Activated CD4-positive, CD25-positive, alpha-beta regulatory T cell treated with anti-CD3 and anti-CD28 coated beads, Interleukin-2, amount 50 U/mL, for 72 hours (primary cell): ENCODE measurements at regions not wholly inside any gene's neighbourhood (a gene's known extent, or its start where the extent isn't known, plus 50 kb on each side); places are given as distances from the start of the nearest gene placed in this dataset.

Experiments
- DNase-seq: peaks from one replicate; pipeline ENCODE4 v3.0.0; 2021

DNA sequence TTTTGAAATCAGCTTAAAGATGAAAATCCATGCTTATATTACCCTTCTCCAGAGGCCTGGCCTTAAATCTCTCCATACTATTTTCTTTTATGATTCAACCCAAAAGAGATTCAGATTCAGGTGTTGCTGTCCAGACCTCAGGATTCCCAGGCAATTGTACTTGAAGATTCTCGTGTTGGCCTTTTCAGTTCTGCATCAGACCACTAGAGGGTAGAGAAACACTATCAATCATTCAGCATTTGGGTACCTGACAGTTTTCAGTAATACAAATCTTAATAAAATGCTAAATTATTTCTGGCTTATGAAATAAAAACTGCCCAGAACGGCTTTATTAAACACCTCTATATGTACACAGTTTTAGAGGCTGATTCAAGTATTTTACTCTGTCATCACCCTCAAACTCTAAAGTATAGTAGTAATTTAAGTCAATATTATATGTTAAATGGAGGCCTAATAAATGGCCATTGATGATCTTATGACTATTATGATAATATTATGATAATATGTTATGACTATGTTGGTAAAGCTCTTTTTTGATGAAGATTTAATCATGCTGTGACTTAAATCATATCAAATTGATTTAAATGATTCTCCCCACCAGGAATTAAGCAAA lies 301.1 kb downstream of the DUSP6 start:
- DNase-seq = no peak

- no peak for DNase-seq
Observed at GRCh38 chr12:89047856-89048418, 304.4 kb downstream of the DUSP6 start.

GRCh38 chr12:89041078-89041477 lies 311.2 kb downstream of the DUSP6 start:
- no peak for DNase-seq

GRCh38 chr12:89040146-89040964 lies 311.9 kb downstream of the DUSP6 start:
- DNase-seq = peak; percentile 74

- peak; percentile 37 for DNase-seq
Observed at GRCh38 chr12:89038831-89039512, 313.3 kb downstream of the DUSP6 start.

GRCh38 chr12:89033062-89033461 lies 319.2 kb downstream of the DUSP6 start:
- no peak for DNase-seq

DNA sequence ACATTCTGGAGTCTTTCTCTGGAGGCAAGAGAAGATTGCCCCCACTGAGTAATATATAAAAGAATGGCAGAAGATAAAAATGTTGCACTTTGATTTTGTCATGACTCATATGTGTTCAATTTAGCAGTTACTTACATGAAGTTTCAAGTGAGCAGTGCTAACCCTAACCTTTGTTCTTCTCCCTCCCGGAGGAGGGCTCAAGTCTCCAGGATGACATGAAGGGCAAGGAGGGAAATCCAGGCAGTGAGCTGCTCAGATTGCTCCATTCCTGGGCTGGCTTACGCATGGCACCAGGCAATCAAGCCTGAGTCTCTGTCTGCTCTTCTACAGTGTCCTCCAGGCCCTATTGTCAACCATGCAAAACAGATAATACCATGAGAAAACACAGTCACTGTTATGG lies 322.3 kb downstream of the DUSP6 start:
- DNase-seq = no peak

DNA sequence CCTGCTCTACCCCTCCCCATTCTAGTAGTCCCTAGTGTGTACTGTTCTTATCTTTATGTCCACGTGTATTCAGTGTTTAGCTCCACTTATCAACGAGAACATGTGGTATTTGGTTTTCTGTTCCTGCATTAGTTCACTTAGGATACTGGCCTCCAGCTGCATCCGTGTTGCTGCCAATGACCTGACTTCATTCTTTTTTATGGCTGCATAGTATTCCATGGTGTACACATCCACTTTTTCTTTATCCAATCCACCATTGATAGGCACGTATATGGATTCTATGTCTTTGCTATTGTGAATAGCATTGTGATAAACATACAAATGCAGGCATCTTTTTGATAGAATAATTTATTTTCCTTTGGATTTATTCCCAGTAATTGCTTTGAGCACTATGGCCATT lies 327.7 kb downstream of the DUSP6 start:
- no peak for DNase-seq

GRCh38 chr12:89023936-89024335 lies 328.4 kb downstream of the DUSP6 start:
- no peak for DNase-seq

GRCh38 chr12:89020689-89021088 lies 331.6 kb downstream of the DUSP6 start:
- DNase-seq = no peak

GRCh38 chr12:89020121-89020480 lies 332.2 kb downstream of the DUSP6 start:
- DNase-seq = no peak

DNA sequence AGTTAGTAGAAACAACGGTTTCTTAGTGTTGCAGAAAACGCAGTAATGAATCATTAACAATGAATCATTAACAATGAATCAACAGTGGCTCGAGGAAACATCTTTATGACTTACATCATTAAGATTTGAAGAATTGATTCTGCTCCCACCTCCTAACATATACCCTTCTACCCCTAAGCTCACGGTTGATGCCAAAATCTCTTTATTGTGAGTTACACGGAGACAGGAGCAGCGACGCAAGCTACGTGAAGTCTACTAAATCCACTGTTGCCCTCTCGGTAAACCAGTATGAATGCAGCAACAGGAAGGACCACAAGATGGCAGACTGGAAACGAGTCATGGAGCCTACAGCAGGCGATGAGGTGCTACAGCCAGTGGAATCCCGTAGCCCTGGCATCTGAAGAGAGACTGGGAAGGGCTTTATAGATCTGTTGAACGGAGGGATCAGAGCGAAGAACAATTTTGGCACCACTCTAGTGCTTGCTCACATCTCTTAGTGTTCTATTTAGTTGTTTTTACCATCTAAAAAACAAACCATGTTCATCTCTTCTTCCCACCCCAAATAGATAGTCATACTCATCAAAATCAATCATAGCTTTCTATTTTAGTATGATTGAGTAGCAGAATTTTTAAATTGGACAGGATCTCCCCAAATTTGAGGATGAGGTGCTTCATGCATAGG lies 332.7 kb downstream of the DUSP6 start:
- peak; percentile 67 for DNase-seq

- no peak for DNase-seq
Observed at GRCh38 chr12:89016970-89017778, 335.1 kb downstream of the DUSP6 start.

GRCh38 chr12:89015419-89015818 lies 336.9 kb downstream of the DUSP6 start:
- no peak for DNase-seq

- no peak for DNase-seq
Observed at GRCh38 chr12:88998421-88998820, 353.9 kb downstream of the DUSP6 start.

DNA sequence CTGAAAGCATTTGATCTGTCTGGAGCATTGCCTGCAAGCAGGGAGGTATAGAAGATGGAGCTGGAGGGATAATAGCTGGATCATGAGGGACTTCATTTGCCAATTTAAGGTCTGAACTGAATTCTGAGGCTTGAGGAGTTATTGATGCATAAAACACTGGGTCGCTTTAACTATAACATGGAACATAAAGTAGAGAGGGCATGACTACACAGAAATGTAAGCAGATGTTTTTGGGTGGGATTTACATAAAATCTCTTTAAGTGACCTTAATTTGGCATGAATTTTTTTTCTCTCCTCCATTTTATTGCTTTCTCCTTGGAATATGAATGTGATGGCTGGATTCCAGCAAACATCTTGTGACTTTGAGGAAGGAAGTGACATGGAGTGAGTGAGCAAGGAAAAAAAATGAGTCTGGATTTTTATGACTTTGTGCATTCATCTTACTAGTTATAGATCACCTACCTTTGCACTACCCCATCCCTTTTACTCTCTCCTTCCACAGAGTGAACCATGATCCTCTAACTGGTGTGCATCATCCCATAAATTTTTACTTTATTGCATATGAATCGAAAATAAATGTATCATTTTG lies 356.0 kb downstream of the DUSP6 start:
- DNase-seq = no peak

DNA sequence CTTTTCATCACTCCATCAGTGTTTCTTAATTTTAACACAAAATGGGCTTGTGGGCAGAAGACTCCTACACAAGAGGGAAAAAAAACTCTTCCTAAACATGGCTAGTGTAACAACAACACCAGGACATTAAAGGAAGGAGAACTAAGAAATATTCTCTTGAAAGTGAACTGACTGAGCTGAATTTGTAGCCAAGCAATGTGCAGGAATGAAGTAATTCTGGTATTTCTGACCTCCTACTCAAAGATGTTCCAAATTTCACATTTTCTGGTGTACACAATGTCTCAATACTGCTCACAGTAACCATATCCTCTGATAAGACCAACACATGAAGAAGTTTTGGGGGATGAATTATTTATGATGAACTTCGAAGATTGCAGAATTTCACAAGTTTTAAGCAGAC lies 357.3 kb downstream of the DUSP6 start:
- DNase-seq = no peak

DNA sequence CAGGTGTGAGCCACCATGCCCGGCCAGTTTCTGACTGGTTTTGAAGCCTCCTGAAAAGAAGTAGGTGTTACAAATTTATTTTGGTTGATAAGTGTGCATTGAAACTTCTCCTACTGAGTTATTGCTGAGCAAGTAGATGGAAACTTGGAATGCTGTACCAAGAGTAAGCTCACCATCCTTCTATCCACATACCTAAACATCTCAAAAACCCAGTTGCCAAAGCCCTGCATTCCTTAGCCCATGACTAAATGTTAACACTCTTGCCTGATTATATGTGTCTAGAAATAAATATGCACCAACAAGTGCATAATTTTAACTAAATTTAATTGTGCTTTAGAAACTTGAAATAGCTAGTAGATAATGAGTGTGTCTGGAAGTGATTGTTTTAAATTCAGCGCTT lies 357.8 kb downstream of the DUSP6 start:
- DNase-seq = no peak

GRCh38 chr12:88993651-88994050 lies 358.6 kb downstream of the DUSP6 start:
- DNase-seq = no peak

GRCh38 chr12:88986056-88986455 lies 366.2 kb downstream of the DUSP6 start:
- DNase-seq = no peak

DNA sequence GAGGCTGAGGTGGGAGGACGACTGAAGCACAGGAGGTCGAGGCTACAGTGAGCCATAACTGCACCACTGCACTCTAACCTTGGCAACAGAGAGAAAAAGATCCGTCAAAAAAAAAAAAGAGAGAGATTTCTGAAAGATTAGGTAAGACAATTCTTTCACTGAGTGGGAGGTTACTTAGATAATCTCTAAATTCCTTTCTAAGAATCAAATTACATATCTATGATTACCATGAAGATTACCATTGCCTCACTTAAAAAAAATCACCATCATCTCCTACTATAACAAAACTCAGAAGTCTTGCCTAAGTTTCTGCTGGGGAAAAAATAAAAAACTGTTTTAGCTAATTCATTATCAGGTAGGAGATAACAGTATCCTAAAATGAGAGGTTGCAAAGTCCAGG lies 366.7 kb downstream of the DUSP6 start:
- DNase-seq = no peak

DNA sequence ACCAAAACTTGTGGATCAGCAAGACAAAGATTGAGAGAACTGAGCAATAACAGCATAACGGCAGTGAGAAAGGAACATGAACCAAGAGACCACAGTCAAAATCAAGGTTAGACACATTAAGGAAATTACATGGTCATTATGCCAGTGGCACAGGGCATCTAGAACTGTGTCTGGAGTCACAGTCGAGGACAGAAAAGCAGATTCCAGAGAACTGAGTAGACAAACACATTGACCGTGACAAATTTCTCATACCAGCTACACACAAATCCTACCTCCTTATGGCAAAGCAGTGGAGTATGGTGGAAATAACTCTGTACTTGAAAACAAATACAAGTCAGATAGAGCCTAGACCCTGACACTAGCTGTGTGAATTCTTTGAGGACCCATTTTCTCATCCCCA lies 367.3 kb downstream of the DUSP6 start:
- DNase-seq = no peak
